ENCODE measurements at regions not wholly inside any gene's neighbourhood (a gene's known extent, or its start where the extent isn't known, plus 50 kb on each side); places are given as distances from the start of the nearest gene placed in this dataset.

- peak; percentile 83 to 85 for DNase-seq (ENCODE audit: low read depth in 2 of 2)
Measured at GRCh38 chr15:95557226-95558046, 773.1 kb upstream of the NR2F2 start.

GRCh38 chr15:95558131-95558530, 772.4 kb upstream of the NR2F2 start:
- no peak for DNase-seq (ENCODE audit: low read depth in 2 of 2)

- DNase-seq (ENCODE audit: low read depth in 2 of 2): no peak
Measured at GRCh38 chr15:95558916-95559315, 771.6 kb upstream of the NR2F2 start.

- DNase-seq (ENCODE audit: low read depth in 2 of 2): peak; percentile 87 to 89
Measured at GRCh38 chr15:95559875-95560394, 770.6 kb upstream of the NR2F2 start.

- no peak for DNase-seq (ENCODE audit: low read depth in 2 of 2)
Measured at GRCh38 chr15:95561463-95561862, 769.0 kb upstream of the NR2F2 start.

- no peak for DNase-seq (ENCODE audit: low read depth in 2 of 2)
Measured at GRCh38 chr15:95563634-95564033, 766.9 kb upstream of the NR2F2 start.

GRCh38 chr15:95565016-95565600, 765.4 kb upstream of the NR2F2 start:
- no peak for DNase-seq (ENCODE audit: low read depth in 2 of 2)

- no peak for DNase-seq (ENCODE audit: low read depth in 2 of 2)
Measured at GRCh38 chr15:95565690-95566089, 764.8 kb upstream of the NR2F2 start.

- DNase-seq (ENCODE audit: low read depth in 2 of 2): peak; percentile 79 to 80
Measured at GRCh38 chr15:95567686-95568085, 762.8 kb upstream of the NR2F2 start.

- no peak for DNase-seq (ENCODE audit: low read depth in 2 of 2)
Measured at GRCh38 chr15:95574053-95574452, 756.4 kb upstream of the NR2F2 start.

- no peak for DNase-seq (ENCODE audit: low read depth in 2 of 2)
Measured at GRCh38 chr15:95577927-95578326, 752.6 kb upstream of the NR2F2 start.

GRCh38 chr15:95580121-95580520, 750.4 kb upstream of the NR2F2 start:
- DNase-seq (ENCODE audit: low read depth in 2 of 2): no peak

- no peak for DNase-seq (ENCODE audit: low read depth in 2 of 2)
Measured at GRCh38 chr15:95581595-95581994, 748.9 kb upstream of the NR2F2 start.

GRCh38 chr15:95584088-95584487, 746.4 kb upstream of the NR2F2 start:
- no peak for DNase-seq (ENCODE audit: low read depth in 2 of 2)

GRCh38 chr15:95588056-95588455, 742.4 kb upstream of the NR2F2 start:
- DNase-seq (ENCODE audit: low read depth in 2 of 2): no peak

- DNase-seq (ENCODE audit: low read depth in 2 of 2): no peak
Measured at GRCh38 chr15:95590533-95591044, 739.9 kb upstream of the NR2F2 start.

- DNase-seq (ENCODE audit: low read depth in 2 of 2): no peak
Measured at GRCh38 chr15:95591270-95591669, 739.2 kb upstream of the NR2F2 start.

GRCh38 chr15:95591886-95592285, 738.6 kb upstream of the NR2F2 start:
- DNase-seq (ENCODE audit: low read depth in 2 of 2): no peak

- DNase-seq (ENCODE audit: low read depth in 2 of 2): no peak
Measured at GRCh38 chr15:95594496-95594895, 736.0 kb upstream of the NR2F2 start.

GRCh38 chr15:95595759-95596158, 734.7 kb upstream of the NR2F2 start:
- DNase-seq (ENCODE audit: low read depth in 2 of 2): no peak

GRCh38 chr15:95596496-95596895, 734.0 kb upstream of the NR2F2 start:
- no peak for DNase-seq (ENCODE audit: low read depth in 2 of 2)

- DNase-seq (ENCODE audit: low read depth in 2 of 2): no peak
Measured at GRCh38 chr15:95598251-95598855, 732.1 kb upstream of the NR2F2 start.

GRCh38 chr15:95600367-95600766, 730.1 kb upstream of the NR2F2 start:
- no peak for DNase-seq (ENCODE audit: low read depth in 2 of 2)
